ENCODE measurements at regions not wholly inside any gene's neighbourhood (a gene's known extent, or its start where the extent isn't known, plus 50 kb on each side); places are given as distances from the start of the nearest gene placed in this dataset.

- Histone ChIP-seq H2BK120ac (ENCODE audit: low read depth, low read length, poor library complexity, severe bottlenecking) (no peak overlapping the region), H4K8ac (replicated peaks; ENCODE audit: insufficient read length, low read depth, low read length) (no peak overlapping the region), H3K79me2 (ENCODE audit: insufficient read depth, low read length) (no peaks in the 10 kb centered on the region), H3K79me1 (ENCODE audit: insufficient read depth, low read depth, low read length, poor library complexity, severe bottlenecking) (no peaks in the 10 kb centered on the region), H2BK12ac (ENCODE audit: insufficient read length, low read depth, low read length) (no peak overlapping the region), H3K4ac (ENCODE audit: low read depth, low read length) (no peak overlapping the region), H3T11ph (ENCODE audit: low read length) (no peak overlapping the region), H2BK15ac (ENCODE audit: low read depth, low read length) (no peak overlapping the region), H3K4me2 (ENCODE audit: insufficient read depth, insufficient read length, low read length) (no peak overlapping the region), H3K56ac (ENCODE audit: insufficient read length, low read depth, low read length) (no peak overlapping the region), H3K4me1 (ENCODE audit: insufficient read depth, low read length) (no peaks in the 10 kb centered on the region), H3K27ac (ENCODE audit: insufficient read length, low read depth, low read length) (no peak overlapping the region), H3K27me3 (ENCODE audit: insufficient read depth, low read length) (no peaks in the 10 kb centered on the region), H3K18ac (ENCODE audit: insufficient read length, low read depth, low read length) (no peak overlapping the region), H3K14ac (ENCODE audit: insufficient read depth, low read length) (no peak overlapping the region), H2BK5ac (ENCODE audit: insufficient read length, low read length) (no peak overlapping the region), H4K91ac (ENCODE audit: insufficient read length, low read depth, low read length) (no peak overlapping the region), H3K9ac (ENCODE audit: extremely low read depth, insufficient read length, low read length) (no peak overlapping the region), H4K20me1 (ENCODE audit: control insufficient read depth, insufficient read depth, insufficient read length) (no peaks in the 10 kb centered on the region), H3K9me3 (ENCODE audit: control insufficient read depth, low read depth, low read length) (no peaks in the 10 kb centered on the region), H3K23me2 (ENCODE audit: insufficient read length, low read depth, low read length, poor library complexity, severe bottlenecking) (no peaks in the 10 kb centered on the region), H2BK20ac (ENCODE audit: low read depth, low read length, poor library complexity, severe bottlenecking) (no peak overlapping the region), H3K23ac (ENCODE audit: insufficient read length, low read depth, low read length) (no peak overlapping the region), H4K5ac (ENCODE audit: insufficient read length, low read depth, low read length) (no peak overlapping the region), H2AK5ac (ENCODE audit: insufficient read length, low read length) (no peak overlapping the region), H2AFZ (ENCODE audit: low read length) (no peak overlapping the region)
- Mint-ChIP-seq H3K27me3 (ENCODE audit: low read depth) (no peaks in the 10 kb centered on the region), H3K4me3 (no peak overlapping the region), H3K4me1 (no peaks in the 10 kb centered on the region), H3K27ac (no peak overlapping the region; a peak in 1 of 7 replicates), H3K9me3 (no peaks in the 10 kb centered on the region), H3K36me3 (ENCODE audit: insufficient read depth in 1 of 3, low read depth in 3 of 3) (0 out of 7 replicates have a peak, but pooled peaks cover 0 to 2% (median under 1%) of the 10 kb centered on the region in 3 experiments)
- no peak for TF ChIP-seq CTCF (conservative IDR thresholded peaks at IDR 0.05)
- DNase-seq, result no peak
- no CpG with 5 or more reads among the region's 4 CpGs for WGBS (ENCODE audit: extremely low coverage, insufficient read length, low lambda C conversion rate)
These were observed 1212.1 kb upstream of the ACVR2A start for GRCh38 chr2:146632707-146633106.
